ENCODE measurements at regions not wholly inside any gene's neighbourhood (a gene's known extent, or its start where the extent isn't known, plus 50 kb on each side); places are given as distances from the start of the nearest gene placed in this dataset.
"Not testable (repeated sequence)": the region's sequence is repeated elsewhere in the genome, so short reads cannot be mapped to it uniquely, and the experiment has no call there.

DNA sequence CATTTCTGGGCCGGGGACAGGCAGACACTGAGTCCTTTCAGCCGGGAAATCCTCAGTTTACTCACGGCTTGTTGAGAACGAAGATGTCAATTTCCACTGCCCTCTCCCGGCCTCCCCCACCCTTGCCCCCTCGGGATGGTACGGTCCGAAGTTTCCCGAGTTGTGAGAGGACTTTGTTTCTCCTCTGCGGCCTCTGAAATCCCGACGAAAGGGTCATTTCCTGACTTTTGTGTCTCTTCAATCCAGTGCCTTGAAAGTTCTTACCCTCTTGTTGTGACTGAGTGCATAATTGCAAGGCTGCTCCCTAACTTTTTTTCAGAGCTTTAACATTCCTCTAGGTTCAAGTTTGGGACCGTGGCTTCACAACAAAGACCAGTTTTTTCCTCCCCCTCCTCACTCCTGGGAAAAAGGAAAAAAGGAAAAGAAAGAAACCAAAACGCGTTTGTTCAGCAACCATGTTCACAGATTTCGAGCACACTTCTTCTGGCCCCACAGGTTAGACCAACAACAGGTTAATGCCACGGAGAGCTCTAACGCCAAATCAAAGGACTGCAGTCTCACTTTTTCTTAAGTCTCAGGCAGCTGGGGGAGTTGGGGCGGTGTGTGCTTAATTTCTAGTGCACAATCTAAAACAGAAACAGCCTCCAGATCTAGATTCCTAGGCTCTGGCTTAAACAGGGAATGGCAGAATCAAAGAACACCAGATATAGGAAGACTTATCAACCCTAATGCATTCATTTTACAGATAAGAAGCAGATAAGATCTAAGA lies 138.9 kb downstream of the TMCO5A start:
- DNase-seq: peak; percentile 33 to 57

DNA sequence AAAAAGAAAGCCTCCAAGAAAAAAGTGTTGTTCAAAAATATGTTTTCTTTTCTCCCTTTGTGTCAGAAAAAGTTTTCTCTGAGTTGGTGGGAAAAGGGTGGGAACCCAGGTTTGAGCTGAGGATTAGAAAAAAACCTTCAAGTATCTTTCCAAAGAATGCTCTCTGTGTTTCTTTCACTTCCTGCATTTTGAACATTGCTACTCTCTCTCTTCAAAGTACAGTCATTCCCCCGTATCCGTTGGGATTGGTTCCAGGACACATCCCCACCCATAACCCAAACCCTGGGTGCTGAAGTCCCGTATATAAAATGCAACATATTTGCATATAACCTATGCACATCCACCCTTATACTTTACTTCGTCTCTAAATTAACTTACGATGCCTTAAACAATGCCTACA lies 139.6 kb downstream of the TMCO5A start:
- DNase-seq: no peak

DNA sequence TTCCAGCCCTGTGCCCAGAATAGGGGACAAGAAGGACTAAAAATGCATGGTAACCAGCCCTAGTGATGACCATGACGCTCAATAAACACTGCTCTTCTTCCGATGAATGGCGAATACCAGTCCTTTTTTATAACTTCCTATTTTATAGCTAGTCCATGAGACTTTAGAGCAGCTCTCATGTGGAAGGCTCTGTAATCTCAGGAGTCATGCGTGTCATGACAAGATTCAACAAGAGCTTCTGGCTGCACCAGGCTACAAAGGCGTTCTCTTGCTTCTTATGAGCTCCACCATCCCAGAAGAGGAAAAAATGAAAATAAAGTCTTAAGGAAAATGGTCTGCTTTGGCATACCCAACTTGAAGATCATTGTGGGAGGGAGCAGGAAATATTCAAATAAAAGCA lies 141.0 kb downstream of the TMCO5A start:
- DNase-seq: no peak

DNA sequence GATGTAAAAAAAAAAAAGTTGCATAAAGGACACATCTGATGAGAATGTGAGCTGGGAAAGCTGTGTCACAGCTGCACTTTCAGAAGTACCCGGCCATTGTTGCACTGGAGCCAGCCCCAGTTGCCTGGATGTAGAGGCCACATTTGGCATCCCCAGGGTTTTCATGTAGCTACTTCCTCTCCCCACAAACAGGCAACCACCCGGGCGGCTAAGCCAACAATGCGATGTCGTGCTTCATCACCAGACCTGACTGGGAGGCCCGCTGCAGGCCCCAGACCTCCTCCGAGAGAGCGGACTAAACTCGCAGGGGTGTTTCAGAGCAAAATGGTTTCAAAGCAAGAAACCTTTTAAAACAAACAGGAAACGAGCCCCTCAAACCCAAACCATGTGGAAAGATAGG lies 142.3 kb downstream of the TMCO5A start:
- no peak for DNase-seq

DNA sequence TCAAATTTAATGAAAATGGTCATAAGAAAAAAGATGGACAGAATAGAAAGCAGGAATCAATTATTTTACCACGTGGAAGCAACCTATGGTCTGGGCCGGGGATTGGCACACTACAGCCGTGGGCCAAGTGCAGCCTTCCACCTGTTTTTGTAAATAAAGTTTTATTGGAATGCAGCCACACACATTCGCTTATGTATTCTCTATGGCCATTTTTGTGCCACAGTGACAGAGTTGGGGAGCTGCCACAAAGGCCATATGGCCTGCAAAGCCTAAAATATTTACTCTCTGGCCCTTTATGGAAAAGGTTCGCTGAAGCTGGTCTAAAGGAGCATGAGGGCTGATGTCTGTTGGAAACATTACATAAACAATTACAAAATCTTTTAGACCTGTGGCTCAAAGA lies 144.8 kb downstream of the TMCO5A start:
- DNase-seq: no peak

DNA sequence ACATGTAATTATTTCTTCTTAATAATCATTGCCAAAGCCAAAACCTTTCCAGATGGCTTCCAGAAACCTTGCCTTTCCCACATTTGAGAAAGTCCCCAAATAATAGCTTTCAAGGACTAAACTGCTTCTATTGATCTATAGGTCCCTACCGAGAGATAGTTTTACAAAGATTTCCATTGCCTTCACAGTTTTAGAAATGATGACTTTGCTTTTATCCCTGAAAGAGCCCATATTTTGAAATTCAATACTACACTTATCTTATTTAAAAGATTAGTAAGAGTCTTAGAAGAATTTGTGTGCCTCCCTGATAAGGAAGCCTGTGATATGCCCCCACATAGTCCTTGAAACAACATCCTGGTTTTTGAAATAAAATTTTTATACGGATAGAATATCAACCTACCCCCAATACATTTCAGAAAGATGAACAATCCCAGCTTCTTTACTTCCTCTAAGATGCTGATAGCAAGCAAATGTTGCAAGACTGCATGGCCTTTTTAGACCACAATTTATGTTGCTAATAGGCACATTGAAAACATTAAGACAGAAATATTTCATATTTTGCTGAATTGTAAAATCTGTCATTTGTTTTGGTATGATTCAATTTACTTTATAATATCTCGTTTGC lies 146.3 kb downstream of the TMCO5A start:
- DNase-seq: no peak

DNA sequence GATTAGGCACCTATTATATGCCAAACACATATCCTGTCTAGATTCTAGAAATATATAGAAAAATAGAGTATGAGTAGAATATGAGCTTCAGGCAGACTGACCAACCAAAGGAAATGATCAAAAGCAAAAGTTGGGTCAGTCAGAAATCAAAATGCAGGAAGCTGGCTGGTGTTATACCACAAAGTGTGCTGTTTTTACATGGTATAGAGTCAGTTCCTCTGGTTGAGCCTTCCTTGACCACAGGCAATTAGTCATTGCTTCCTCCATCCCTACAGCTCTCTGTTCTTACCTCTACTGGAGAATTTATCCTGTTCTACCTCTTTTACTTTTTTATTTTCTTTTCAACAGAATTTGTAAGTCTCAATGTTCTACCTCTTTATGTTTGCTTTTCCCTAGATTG lies 149.8 kb downstream of the TMCO5A start:
- DNase-seq: no peak

DNA sequence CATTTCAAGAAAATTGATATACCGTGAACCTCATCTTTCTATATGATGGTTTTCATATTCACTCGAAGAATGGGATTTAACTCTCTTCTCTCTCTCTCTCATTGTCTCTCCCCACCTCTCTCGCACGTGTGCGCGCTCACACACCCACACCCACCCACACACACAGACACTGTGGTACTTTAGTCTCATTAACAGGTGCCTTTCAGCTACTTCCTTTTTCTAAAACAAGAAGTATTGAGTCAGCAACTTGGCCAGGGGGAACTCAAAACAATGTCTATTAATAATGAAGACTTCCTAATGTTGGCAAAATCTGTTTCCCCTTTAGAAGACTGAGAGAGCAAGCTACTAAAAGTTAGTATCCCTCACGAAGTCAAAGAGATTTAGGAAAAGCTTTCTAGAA lies 150.7 kb downstream of the TMCO5A start:
- no peak for DNase-seq

DNA sequence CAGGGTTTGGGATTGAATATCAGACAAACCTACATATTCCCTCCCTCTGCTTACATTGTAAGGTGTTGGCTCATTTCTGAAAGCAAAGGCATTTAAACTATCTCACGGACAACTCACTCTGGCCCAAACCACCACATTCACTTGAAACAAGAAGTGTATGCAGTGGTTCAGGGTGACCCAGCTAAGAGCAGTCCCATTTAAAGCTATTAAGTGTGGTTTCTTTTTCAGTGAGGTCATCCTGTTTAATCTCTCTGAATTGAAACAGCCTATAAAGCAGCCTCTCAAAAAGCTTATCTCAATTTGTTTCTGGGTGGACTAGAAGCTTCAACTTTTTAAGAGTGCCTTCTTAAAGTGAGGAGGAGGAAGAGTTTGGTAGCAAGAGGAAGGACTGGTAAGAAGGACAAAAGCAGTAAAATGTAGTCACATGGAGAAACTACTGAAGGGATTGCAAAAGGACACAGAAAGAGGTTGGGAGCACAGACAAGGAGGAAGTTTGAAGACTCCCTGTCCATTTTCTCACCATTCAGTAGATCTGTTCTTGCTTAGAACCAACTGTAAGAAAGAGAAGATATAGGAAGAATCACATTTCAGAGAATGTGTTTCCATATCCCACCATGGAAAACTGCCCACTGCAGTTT lies 151.6 kb downstream of the TMCO5A start:
- DNase-seq: no peak

DNA sequence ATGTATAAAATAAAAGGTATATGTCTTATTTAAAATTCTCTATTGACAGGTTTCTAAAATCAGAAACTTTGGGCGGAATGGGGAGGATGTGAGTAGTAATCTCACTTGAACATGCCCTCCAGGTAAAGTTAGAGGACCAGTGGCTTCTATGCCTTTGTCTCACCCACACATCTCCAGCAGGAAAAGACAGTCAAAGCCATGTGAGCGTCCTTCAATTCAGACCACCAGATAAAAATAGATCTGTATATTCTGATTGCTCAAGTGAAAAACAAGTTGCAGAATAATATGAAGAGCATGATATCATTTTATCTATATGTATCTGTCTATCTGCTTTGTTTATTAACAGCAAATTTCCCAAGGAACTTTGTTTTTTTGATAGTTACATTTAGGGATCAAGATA lies 152.2 kb downstream of the TMCO5A start:
- DNase-seq: no peak

DNA sequence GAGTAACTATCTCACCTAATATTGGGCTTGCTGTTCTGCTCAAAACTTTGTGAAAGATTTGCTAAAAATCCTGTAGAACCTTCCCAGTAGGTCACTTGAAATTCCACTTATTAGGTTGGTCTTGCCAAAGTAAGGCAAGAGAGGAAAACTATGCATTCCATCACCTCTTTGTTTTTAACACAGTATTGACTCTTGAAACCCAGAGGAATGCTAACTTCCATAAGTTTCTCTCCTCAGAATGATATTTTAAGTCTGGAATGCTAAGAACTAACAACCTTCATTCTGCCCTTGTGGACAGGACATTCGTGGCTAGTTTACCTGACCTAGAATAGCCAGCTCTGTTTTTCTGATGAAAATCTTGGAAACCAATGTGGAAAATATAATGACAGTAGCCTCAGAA lies 154.5 kb downstream of the TMCO5A start:
- no peak for DNase-seq

DNA sequence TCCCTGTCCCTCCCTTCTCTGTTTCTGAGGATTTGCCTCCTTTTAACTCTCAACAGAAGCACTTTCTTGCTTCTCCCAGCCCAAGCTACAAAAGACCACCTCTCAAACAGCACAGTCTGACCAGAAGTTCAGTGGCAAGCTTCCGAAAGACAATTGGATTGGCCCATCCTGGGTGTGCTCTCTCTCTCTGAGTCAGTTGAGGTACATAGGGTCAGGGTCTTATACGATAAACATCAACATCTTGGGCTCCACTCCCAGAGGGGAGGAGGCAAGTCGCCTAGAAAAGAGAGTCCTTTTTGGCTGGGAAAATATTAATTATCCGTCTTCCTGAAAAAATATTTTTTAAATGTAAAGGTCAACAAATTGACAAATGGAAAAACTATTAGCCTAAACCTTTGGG lies 155.8 kb downstream of the TMCO5A start:
- no peak for DNase-seq

DNA sequence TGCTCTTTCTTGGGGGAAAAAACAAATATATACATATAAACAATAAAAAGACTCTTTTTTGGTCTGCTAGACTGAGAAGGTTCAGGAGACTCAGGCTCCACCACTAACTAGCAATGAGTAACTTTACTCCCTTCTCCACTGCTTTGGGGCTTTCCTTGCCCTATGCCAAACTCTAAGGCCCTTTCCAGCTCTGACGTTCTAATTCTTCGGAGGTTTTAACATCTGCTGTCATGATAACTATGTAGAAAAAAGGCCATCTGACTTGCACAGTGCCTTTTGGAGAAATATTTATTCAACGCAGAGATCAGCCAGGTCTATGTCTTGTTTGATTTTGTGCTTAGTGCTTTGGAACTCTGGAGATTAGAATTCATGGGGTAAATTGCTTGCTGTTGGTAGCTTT lies 156.2 kb downstream of the TMCO5A start:
- DNase-seq: no peak

DNA sequence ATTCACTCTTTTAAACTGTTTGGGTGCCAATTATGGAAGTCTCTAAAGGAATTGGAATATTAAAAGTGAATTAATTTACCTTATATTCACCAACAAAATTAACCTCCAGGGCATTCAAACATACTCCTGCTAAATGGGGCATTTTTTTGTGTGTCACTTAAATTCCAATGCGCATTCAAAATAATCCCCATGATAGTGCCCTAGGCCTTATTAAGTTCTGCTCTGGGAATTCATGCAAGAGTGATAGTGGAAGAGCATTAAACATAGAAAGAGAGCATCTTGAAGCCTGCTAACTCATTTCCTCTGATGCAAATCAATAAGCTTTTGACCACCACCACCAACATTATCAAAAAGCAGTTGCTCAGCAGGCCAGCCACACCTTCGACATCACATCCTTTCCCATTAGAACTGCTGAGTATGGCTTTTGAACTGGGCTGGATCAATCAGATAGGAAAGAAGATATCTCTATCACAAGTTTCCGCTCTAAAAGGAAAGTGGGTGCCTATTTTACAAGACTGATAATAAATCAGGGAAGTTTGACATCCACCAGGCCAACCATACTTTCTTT lies 156.7 kb downstream of the TMCO5A start:
- DNase-seq: no peak

DNA sequence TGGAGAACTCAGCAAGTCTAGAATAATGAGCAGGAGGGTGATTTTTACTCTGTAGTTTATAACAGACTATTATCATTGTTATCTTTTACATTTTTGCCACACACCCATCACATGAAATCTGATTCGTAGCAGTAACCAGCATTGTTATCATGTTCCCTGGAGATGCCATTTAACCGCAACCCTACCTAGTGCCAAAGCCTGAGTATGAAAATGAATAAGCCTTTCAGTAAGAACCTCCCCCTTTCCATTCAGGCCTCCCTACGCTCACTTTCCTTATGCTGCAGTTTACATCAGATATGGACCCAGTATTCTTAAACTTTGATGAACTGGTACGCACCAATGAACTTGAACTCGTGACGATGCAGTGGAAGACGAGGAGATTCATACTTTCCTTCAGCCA lies 158.7 kb upstream of the SPRED1 start:
- DNase-seq: no peak

DNA sequence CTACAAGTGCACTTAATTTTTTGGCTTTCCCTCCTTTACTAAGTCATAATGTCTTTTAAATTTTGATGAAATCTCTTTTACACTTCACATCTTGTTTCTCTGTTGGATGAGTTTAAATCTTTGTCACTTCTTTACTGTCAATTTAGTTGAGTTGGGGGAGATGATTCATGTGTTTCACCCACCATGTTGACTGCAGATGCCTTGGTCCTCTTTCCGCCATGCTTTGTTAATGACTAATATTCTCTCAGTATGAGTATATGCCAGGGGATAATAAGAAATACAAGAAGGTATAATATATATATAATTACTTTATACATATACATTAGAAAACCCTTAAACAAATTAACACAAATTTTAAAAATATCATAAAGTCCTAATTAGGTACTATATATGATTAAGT lies 149.7 kb upstream of the SPRED1 start:
- DNase-seq: no peak

DNA sequence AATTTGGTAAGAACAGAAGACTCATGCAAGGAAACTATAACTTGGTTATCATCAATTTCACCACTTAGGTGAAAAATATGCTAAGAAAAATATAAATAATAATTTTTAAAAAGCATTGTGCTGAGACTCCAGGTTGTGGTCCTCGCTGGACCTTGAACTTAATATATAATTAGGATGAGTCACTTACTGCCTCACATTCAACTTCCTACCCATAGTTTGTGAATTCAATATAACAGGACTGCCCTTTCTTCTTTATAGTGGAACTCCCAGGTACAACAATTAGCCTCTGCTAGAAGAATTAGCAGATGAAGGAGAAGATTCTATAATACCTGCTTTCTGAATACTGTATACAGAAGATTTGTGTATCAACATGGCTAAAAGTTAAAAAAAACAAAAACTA lies 149.1 kb upstream of the SPRED1 start:
- no peak for DNase-seq

DNA sequence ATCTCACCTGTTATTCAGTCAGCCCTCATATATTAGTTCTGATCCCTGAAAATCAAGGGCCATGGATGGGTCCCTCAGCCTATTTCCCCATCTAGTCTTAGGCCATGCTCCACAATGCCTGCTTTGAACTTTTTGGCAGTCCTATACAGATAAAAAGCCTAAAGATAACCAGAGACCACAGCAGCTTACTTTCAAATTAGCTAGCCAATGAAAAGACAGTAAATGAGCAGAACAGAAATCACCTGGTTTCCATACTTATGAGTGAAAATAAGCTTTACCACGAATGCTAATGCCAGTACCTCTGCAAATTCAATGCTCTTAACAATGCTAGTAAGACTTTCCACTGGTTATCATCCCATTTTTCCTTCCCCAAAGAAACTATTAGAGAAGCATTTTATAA lies 141.6 kb upstream of the SPRED1 start:
- no peak for DNase-seq

DNA sequence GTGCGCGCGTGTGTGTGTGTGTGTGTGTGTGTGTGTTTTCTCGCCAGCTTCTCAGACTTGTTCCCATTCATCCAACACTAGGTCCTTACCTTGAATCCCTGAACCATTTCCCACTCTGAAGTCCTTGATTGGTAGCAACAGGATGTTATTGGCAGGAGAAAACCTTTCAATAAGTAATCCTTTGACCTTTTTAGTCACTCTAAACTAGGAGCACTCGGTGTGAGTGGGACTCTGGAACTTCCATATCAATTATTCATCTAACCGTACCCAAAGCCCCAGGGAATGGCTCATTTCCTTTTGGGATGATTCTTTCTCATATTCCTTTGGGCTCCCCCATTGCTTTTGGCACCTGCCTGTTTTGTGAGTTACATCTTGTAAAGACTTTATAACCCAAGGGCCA lies 140.2 kb upstream of the SPRED1 start:
- no peak for DNase-seq

DNA sequence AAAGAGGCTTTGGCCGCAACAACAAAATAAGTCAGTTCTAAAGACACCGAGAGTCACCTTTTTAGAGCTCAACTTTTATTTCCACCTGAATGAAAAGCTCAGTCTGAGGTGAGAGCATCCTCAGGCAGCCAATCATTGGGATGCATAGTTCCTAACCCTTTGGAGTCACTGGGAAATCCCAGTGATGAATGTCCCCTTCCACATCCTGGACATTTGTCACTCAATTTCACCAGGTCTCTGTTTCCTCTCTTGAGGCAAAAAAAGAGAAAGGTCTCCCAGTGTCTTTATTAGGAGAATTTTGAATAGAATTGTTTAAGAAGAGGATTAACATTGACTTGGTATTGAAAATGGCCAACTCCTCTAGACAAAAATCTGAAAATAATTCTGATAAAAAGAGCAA lies 137.5 kb upstream of the SPRED1 start:
- DNase-seq: no peak

DNA sequence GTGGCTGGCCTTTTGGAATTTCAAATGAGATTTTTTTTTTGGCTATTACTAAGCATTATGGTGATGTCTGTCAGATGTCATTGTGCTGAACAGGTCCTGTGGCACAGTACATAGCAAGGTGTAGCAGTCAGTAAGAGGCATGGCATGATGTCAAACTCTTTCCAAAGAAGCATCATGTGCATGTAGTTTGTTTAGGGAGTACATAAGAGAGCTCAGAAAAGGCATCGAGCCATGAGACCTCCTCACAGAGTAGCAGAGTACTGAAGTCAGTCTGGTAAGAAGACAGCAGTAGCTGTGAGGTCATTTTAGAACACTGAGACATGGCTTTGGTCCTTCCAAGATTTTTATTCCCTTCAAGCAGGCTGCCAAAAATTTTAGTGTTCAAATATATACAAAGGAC lies 134.9 kb upstream of the SPRED1 start:
- DNase-seq: no peak

DNA sequence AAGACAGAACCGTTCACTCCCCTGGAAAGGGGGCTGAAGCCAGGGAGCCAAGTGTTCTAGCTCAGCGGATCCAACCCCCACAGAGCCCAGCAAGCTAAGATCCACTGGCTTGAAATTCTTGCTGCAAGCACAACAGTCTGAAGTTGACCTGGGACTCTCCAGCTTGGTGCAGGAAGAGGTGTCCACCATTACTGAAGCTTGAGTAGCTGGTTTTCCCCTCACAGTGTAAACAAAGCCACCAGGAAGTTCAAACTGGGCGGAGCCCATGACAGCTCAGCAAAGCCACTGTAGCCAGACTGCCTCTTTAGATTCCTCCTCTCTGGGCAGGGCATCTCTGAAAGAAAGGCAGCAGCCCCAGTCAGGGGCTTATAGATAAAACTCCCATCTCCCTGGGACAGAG lies 132.8 kb upstream of the SPRED1 start:
- not testable (repeated sequence) for DNase-seq

DNA sequence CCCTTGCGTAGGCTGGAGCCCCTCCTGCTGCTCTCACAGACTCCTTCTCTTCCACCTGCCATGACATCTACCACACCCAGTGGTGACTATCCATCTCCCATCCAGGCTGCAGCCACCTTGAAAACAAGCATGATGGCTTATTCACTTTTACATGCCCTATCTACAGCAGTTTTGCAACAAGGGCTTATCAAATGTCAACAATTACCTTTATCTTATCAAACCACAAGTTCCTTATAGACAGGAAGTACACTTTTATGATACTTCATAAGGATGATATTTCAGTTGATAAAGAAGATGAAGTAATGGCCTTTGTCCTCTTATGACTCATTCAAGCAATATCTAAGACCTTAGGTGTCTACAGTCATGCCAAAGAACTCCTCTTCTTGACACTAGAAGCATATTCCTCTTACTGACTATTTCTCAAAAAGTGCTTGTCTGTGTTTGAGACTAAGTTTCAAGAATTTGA lies 125.3 kb upstream of the SPRED1 start:
- no peak for DNase-seq
